HL-60 (cell line): ENCODE measurements at regions not wholly inside any gene's neighbourhood (a gene's known extent, or its start where the extent isn't known, plus 50 kb on each side); places are given as distances from the start of the nearest gene placed in this dataset.

Source experiments
- DNase-seq, 2 experiments: peaks; one replicate each; pipeline ENCODE4 v3.0.0-alpha.2; 2010 to 2020; ENCODE audit warnings: low read depth in 1 of 2, low spot score in 1 of 2
- H3K27ac ChIP-seq: fragments of 250-450 bp; sonication (Bioruptor Pico); replicated peaks from 2 replicates; pipeline ENCODE4 v1.5.1; 2020; ENCODE audit warnings: mild to moderate bottlenecking, moderate library complexity
- H3K27me3 ChIP-seq: fragments of 250-450 bp; sonication (Bioruptor Pico); 2 replicates; pipeline ENCODE4 v1.5.1; 2021; ENCODE audit warnings: mild to moderate bottlenecking, moderate library complexity; ENCODE audit not compliant: insufficient read depth, poor library complexity, severe bottlenecking
- H3K4me3 ChIP-seq: replicated peaks from 2 replicates; pipeline ENCODE4 v1.5.1; 2011; ENCODE audit warnings: mild to moderate bottlenecking, control low read depth, low read length; ENCODE audit not compliant: insufficient read depth
- CTCF ChIP-seq: IDR thresholded peaks from one replicate; pipeline ENCODE4 v1.5.1; 2011; ENCODE audit warnings: low read length, control low read depth, inconsistent platforms; ENCODE audit not compliant: insufficient read depth
- GABPA ChIP-seq: IDR thresholded peaks from 2 replicates; pipeline ENCODE4 v1.6.1; 2012; ENCODE audit warnings: low read depth
- POLR2AphosphoS5 ChIP-seq: IDR thresholded peaks from 2 replicates; pipeline ENCODE4 v1.6.1; 2012; ENCODE audit warnings: low read depth
- REST ChIP-seq: IDR thresholded peaks from 2 replicates; pipeline ENCODE4 v1.6.1; 2012; ENCODE audit warnings: low read depth; ENCODE audit not compliant: insufficient replicate concordance
- SPI1 ChIP-seq: IDR thresholded peaks from 2 replicates; pipeline ENCODE4 v1.6.1; 2012; ENCODE audit warnings: low read depth, mild to moderate bottlenecking, borderline replicate concordance

GRCh38 chr10:93160140-93160539, 86.4 kb downstream of the CYP26A1 start:
- H3K27me3 ChIP-seq, result no peaks in the 10 kb centered on the region
- no peak overlapping the region for H3K4me3 ChIP-seq
- H3K27ac ChIP-seq, result no peak overlapping the region
- no peak for TF ChIP-seq GABPA
- no peak for TF ChIP-seq REST
- no peak for TF ChIP-seq POLR2AphosphoS5
- TF ChIP-seq SPI1, result no peak
- TF ChIP-seq CTCF, result no peak
- no peak for DNase-seq

GRCh38 chr10:93160829-93161228, 87.1 kb downstream of the CYP26A1 start:
- Histone ChIP-seq H3K4me3 (no peak overlapping the region), H3K27me3 (no peaks in the 10 kb centered on the region), H3K27ac (no peak overlapping the region)
- no peak for DNase-seq
- TF ChIP-seq GABPA (no peak), POLR2AphosphoS5 (no peak), REST (no peak), CTCF (no peak), SPI1 (no peak)

GRCh38 chr10:93165367-93165766, 91.7 kb downstream of the CYP26A1 start:
- no peak for DNase-seq

More at GRCh38 chr10:93165367-93165766, 91.7 kb downstream of the CYP26A1 start:
- Histone ChIP-seq H3K27ac (no peak overlapping the region), H3K4me3 (no peak overlapping the region), H3K27me3 (peaks cover 2% of the 10 kb centered on the region)
- TF ChIP-seq SPI1 (no peak), CTCF (no peak), REST (no peak), GABPA (no peak), POLR2AphosphoS5 (no peak)
